Upper lobe of left lung (tissue), 4 donors: ENCODE measurements at regions not wholly inside any gene's neighbourhood (a gene's known extent, or its start where the extent isn't known, plus 50 kb on each side); places are given as distances from the start of the nearest gene placed in this dataset.

ENCODE experiments used
- POLR2A ChIP-seq, 4 donors: fragments of 450-650 bp; IDR thresholded peaks; one replicate each; pipeline ENCODE4 v1.5.1; 2016 to 2017; ENCODE audit warnings: antibody characterized with exemption in 4 of 4, mild to moderate bottlenecking in 2 of 4
- POLR2AphosphoS5 ChIP-seq, 2 donors: sonication (generic); formaldehyde crosslinking; IDR thresholded peaks; one replicate each; pipeline ENCODE4 v1.5.1; 2017; ENCODE audit warnings: antibody characterized with exemption in 2 of 2
- TF ChIP-seq, protein P1 (sequence below), 6 experiments: fragments of 450-650 bp in 4 of 6; fragments of 200-600 bp in 2 of 6; sonication (generic) in 2 of 6; IDR thresholded peaks; one replicate each; pipeline ENCODE4 v1.5.1; 2016 to 2019; ENCODE audit warnings: antibody characterized with exemption in 6 of 6

DNA sequence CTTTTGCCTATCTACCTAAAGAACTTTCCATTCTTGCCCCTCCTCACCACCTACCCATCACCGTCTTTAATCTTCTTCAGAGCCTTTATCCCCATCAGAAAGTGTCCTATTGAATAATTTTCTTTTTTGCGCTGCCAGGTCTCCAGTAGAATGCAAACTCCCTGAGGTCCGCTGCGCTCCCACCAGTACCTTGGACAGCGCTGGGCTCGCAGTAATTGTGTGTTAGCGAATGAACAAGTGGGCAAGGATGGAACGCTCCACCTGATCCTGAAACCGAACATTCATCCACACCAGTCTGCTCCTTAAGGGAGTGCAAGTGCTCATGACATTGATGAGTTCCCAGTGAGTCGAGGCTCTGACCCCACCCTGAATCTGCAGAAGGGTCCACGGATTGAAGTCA lies 391.2 kb downstream of the CDH26 start:
- TF ChIP-seq, protein P1, sequence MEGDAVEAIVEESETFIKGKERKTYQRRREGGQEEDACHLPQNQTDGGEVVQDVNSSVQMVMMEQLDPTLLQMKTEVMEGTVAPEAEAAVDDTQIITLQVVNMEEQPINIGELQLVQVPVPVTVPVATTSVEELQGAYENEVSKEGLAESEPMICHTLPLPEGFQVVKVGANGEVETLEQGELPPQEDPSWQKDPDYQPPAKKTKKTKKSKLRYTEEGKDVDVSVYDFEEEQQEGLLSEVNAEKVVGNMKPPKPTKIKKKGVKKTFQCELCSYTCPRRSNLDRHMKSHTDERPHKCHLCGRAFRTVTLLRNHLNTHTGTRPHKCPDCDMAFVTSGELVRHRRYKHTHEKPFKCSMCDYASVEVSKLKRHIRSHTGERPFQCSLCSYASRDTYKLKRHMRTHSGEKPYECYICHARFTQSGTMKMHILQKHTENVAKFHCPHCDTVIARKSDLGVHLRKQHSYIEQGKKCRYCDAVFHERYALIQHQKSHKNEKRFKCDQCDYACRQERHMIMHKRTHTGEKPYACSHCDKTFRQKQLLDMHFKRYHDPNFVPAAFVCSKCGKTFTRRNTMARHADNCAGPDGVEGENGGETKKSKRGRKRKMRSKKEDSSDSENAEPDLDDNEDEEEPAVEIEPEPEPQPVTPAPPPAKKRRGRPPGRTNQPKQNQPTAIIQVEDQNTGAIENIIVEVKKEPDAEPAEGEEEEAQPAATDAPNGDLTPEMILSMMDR (IDR thresholded peaks at IDR 0.05) = no peak
- no peak for TF ChIP-seq POLR2A (IDR thresholded peaks at IDR 0.05)
- no peak for TF ChIP-seq POLR2AphosphoS5 (IDR thresholded peaks at IDR 0.05)
